ENCODE measurements at regions not wholly inside any gene's neighbourhood (a gene's known extent, or its start where the extent isn't known, plus 50 kb on each side); places are given as distances from the start of the nearest gene placed in this dataset.

DNA sequence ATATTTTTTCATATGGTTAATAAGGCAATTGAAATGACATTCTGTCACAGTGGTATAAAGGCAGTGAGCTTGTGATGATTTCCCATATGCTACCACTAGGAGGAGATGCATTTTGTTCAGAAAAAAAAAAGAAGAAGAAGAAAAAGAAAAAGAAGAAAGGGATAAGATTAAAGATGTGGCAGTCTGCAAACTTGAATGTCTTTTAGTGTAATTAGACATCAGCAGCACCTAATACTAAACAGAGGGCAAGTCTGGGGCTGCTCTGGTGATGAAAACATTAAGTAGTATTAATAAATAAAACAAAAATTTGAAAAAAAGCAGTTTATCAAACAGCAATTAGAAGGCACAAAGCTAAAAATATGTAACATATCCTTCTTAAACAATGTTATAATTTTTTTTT lies 95.4 kb upstream of the DEFB112 start:
- H3K4me3 ChIP-seq (ENCODE audit: low read depth, low read length), result no peak overlapping the region
- TF ChIP-seq, protein P1, sequence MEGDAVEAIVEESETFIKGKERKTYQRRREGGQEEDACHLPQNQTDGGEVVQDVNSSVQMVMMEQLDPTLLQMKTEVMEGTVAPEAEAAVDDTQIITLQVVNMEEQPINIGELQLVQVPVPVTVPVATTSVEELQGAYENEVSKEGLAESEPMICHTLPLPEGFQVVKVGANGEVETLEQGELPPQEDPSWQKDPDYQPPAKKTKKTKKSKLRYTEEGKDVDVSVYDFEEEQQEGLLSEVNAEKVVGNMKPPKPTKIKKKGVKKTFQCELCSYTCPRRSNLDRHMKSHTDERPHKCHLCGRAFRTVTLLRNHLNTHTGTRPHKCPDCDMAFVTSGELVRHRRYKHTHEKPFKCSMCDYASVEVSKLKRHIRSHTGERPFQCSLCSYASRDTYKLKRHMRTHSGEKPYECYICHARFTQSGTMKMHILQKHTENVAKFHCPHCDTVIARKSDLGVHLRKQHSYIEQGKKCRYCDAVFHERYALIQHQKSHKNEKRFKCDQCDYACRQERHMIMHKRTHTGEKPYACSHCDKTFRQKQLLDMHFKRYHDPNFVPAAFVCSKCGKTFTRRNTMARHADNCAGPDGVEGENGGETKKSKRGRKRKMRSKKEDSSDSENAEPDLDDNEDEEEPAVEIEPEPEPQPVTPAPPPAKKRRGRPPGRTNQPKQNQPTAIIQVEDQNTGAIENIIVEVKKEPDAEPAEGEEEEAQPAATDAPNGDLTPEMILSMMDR (IDR thresholded peaks at IDR 0.05; ENCODE audit: insufficient read depth, low read depth, low read length, missing control alignments), result peak; percentile 39
- DNase-seq (ENCODE audit: low read depth), result peak; percentile 2

DNA sequence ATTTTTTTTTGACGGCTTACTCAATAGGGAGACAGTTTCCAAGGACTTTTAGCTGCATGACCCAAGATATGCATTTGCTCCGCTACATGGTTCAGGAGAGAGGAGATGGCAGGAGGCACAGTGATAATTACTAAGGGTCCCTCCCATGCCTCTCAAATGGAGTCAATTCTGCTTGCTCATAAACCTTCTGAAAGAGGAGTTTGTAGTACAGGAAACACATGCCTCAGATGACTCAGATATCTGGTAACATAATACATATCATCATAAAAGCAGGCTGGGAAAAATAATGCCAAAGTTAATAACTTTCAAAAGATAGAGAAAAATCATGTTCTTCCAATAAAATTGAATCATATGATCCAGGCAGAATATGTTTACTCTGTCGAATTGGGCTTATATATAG lies 97.6 kb upstream of the DEFB112 start:
- no peak for DNase-seq (ENCODE audit: low read depth)
- no peak overlapping the region for H3K4me3 ChIP-seq (ENCODE audit: low read depth, low read length)
- TF ChIP-seq, protein P1 (IDR thresholded peaks at IDR 0.05; ENCODE audit: insufficient read depth, low read depth, low read length, missing control alignments), result no peak

DNA sequence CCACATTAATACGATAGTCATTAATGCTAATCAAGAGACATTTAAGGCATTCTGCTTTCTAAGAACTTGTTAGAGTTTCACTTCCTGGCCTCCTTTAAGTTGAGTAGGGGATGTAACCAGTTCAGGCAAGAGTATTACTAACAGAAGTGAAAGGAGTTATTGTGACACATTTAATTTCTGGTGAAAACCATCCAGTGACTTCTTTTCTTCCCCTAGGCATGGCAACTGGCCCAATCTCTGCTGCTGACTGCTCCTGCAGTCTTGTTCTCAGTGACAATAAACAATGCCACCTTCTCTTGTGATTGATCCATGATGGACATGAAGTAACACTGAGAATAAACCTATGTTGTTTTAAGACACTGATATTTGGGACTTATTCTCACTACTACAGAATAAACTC lies 130.9 kb upstream of the DEFB112 start:
- TF ChIP-seq, protein P1 (IDR thresholded peaks at IDR 0.05; ENCODE audit: insufficient read depth, low read depth, low read length, missing control alignments), result no peak
- no peak for DNase-seq (ENCODE audit: low read depth)
- H3K4me3 ChIP-seq (ENCODE audit: low read depth, low read length), result no peak overlapping the region

- no peak overlapping the region for H3K4me3 ChIP-seq (ENCODE audit: low read depth, low read length)
- TF ChIP-seq, protein P1 (IDR thresholded peaks at IDR 0.05; ENCODE audit: insufficient read depth, low read depth, low read length, missing control alignments), result peak; percentile 37
- DNase-seq (ENCODE audit: low read depth), result peak; percentile 24
These were observed 135.3 kb upstream of the DEFB112 start for GRCh38 chr6:50185006-50185405.

GRCh38 chr6:50187351-50187921 lies 137.7 kb upstream of the DEFB112 start:
- no peak for DNase-seq (ENCODE audit: low read depth)
- H3K4me3 ChIP-seq (ENCODE audit: low read depth, low read length), result no peak overlapping the region
- TF ChIP-seq, protein P1 (IDR thresholded peaks at IDR 0.05; ENCODE audit: insufficient read depth, low read depth, low read length, missing control alignments), result no peak

- H3K4me3 ChIP-seq (ENCODE audit: low read depth, low read length), result no peak overlapping the region
- TF ChIP-seq, protein P1 (IDR thresholded peaks at IDR 0.05; ENCODE audit: insufficient read depth, low read depth, low read length, missing control alignments), result no peak
- no peak for DNase-seq (ENCODE audit: low read depth)
These were observed 148.5 kb upstream of the DEFB112 start for GRCh38 chr6:50198245-50198644.

DNA sequence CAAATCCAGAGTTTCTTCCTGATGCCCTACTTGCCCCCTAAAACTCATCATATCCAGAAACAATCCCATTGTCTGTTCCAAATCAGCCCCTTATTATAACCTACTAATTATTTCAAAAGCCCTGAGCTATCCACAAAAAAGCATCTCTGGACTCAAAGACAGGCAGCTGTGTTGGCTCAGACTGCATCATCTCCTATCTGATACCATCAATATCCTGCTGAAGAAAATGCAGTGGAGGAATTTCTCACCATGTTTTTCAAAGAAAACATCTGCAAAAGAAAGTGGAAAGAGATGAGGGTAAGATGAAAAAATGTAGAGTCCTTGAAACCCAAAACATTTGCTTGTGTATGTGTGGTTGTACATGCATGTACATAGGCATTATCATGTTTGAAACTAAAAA lies 153.0 kb upstream of the DEFB112 start:
- TF ChIP-seq, protein P1 (IDR thresholded peaks at IDR 0.05; ENCODE audit: insufficient read depth, low read depth, low read length, missing control alignments), result no peak
- H3K4me3 ChIP-seq (ENCODE audit: low read depth, low read length), result no peak overlapping the region
- no peak for DNase-seq (ENCODE audit: low read depth)

Measured in GM12865 (cell line).